ENCODE measurements at regions not wholly inside any gene's neighbourhood (a gene's known extent, or its start where the extent isn't known, plus 50 kb on each side); places are given as distances from the start of the nearest gene placed in this dataset.

- no peak for TF ChIP-seq POLR2A (IDR thresholded peaks at IDR 0.05; ENCODE audit: extremely low read depth, insufficient read length)
- TF ChIP-seq CTCF (IDR thresholded peaks at IDR 0.05; ENCODE audit: low read depth, low read length) = no peak
These were observed 626.3 kb upstream of the CCNG1 start for GRCh38 chr5:162811071-162811470.

All from NB4 (cell line).